DOHH2 (cell line): ENCODE measurements at regions not wholly inside any gene's neighbourhood (a gene's known extent, or its start where the extent isn't known, plus 50 kb on each side); places are given as distances from the start of the nearest gene placed in this dataset.

Experiments used
- H3F3A ChIP-seq: fragments of 200-600 bp; sonication (generic), shearing (Covaris generic); 2 replicates; pipeline ENCODE4 v1.6.0; 2016; ENCODE audit warnings: antibody characterized with exemption, mild to moderate bottlenecking; ENCODE audit not compliant: control insufficient read depth, insufficient read depth
- H3K27ac ChIP-seq: fragments of 200-600 bp; sonication (generic); 2 replicates; pipeline ENCODE4 v1.5.1; 2014; ENCODE audit warnings: low read depth, mild to moderate bottlenecking, low read length, moderate library complexity
- H3K27me3 ChIP-seq: fragments of 200-600 bp; sonication (generic); 2 replicates; pipeline ENCODE4 v1.6.1; 2014; ENCODE audit warnings: mild to moderate bottlenecking, low read length, mixed read lengths; ENCODE audit not compliant: control insufficient read depth
- H3K36me3 ChIP-seq: fragments of 200-600 bp; sonication (generic); 2 replicates; pipeline ENCODE4 v1.6.1; 2014; ENCODE audit warnings: mild to moderate bottlenecking, low read length, moderate library complexity, mixed read lengths; ENCODE audit not compliant: control insufficient read depth
- H3K4me1 ChIP-seq: fragments of 200-600 bp; sonication (generic); 2 replicates; pipeline ENCODE4 v1.6.1; 2014; ENCODE audit warnings: mild to moderate bottlenecking, low read length, mixed read lengths; ENCODE audit not compliant: control insufficient read depth
- H3K4me2 ChIP-seq: fragments of 200-600 bp; sonication (generic); 2 replicates; pipeline ENCODE4 v1.6.0; 2014; ENCODE audit warnings: mild to moderate bottlenecking, low read length, moderate library complexity
- H3K4me3 ChIP-seq: fragments of 200-600 bp; sonication (generic); 2 replicates; pipeline ENCODE4 v1.5.1; 2014; ENCODE audit warnings: mild to moderate bottlenecking, low read length, mixed read lengths
- H3K79me2 ChIP-seq: fragments of 200-600 bp; sonication (generic); 2 replicates; pipeline ENCODE4 v1.6.1; 2014; ENCODE audit warnings: mild to moderate bottlenecking, low read length, mixed read lengths; ENCODE audit not compliant: control insufficient read depth
- H3K9me2 ChIP-seq: fragments of 200-600 bp; sonication (generic); replicated peaks from 2 replicates; pipeline ENCODE4 v1.6.1; 2014; ENCODE audit warnings: mild to moderate bottlenecking, low read length, mixed read lengths; ENCODE audit not compliant: control insufficient read depth
- H3K9me3 ChIP-seq: fragments of 200-600 bp; sonication (generic); 2 replicates; pipeline ENCODE4 v1.6.1; 2014; ENCODE audit warnings: antibody characterized with exemption, low read length, mixed read lengths; ENCODE audit not compliant: control insufficient read depth, insufficient read depth
- H4K20me1 ChIP-seq: fragments of 200-600 bp; sonication (generic); 2 replicates; pipeline ENCODE4 v1.6.0; 2014; ENCODE audit warnings: low read depth, mild to moderate bottlenecking, antibody characterized with exemption, low read length, moderate library complexity; ENCODE audit not compliant: control insufficient read depth, insufficient read depth
- CTCF ChIP-seq: fragments of 200-600 bp; sonication (generic); IDR thresholded peaks from one replicate; pipeline ENCODE4 v1.5.1; 2014; ENCODE audit warnings: antibody characterized with exemption, mild to moderate bottlenecking, low read depth, low read length; ENCODE audit not compliant: poor library complexity, severe bottlenecking
- EZH2phosphoT487 ChIP-seq: fragments of 200-600 bp; sonication (generic); IDR thresholded peaks from 2 replicates; pipeline ENCODE4 v1.6.1; 2017; ENCODE audit warnings: borderline replicate concordance, mild to moderate bottlenecking, antibody characterized with exemption, low read length, moderate library complexity, mixed read lengths

GRCh38 chr4:177517862-177518261, 75.6 kb upstream of the AGA start:
- Histone ChIP-seq H3K4me2 (no peak overlapping the region), H3F3A (no peaks in the 10 kb centered on the region), H3K4me1 (no peaks in the 10 kb centered on the region), H3K36me3 (no peaks in the 10 kb centered on the region), H3K9me3 (no peaks in the 10 kb centered on the region), H3K9me2 (no peaks in the 10 kb centered on the region), H4K20me1 (no peaks in the 10 kb centered on the region), H3K4me3 (no peak overlapping the region), H3K27ac (no peak overlapping the region), H3K79me2 (no peaks in the 10 kb centered on the region), H3K27me3 (no peaks in the 10 kb centered on the region)
- TF ChIP-seq EZH2phosphoT487 (no peak), CTCF (no peak)

DNA sequence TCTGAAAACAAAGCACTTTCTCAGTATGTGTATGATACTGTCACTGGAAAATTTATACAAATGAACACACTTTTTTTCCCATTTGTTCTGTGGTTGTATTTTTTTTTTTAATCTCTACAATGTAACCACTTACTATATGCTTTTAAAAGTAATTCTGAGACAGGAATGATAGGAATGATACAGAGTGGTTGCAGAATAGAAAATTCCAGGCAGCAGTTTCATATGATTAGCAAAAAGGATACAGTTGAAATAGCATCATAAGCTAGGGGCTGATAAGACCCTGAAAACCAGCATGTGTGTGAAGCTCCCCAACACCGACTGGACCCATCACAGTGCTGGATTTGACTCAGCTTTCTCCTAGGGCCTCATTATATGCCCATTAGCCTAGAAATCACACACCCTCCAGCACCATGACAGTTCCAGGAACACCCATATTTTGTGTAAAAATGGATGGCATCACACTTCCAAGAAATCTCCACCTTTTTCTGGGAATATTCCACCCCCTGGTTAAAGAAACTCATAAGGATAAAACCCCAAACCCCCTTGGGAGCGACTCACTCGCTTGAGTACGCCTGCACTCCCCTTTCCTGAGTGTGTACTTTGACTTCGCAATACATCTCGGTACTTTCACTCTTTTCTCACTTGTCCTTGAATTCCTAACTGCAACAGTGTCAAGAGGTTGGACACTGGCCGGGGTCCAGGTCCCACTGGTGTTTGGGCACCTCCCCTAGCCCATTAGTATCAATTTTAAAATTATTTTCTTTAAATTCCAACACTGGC, 77.4 kb upstream of the AGA start:
- H3K36me3 ChIP-seq, result no peaks in the 10 kb centered on the region
- no peaks in the 10 kb centered on the region for H3K4me1 ChIP-seq
- H4K20me1 ChIP-seq, result no peaks in the 10 kb centered on the region
- H3K27ac ChIP-seq, result no peak overlapping the region
- H3K4me2 ChIP-seq, result no peak overlapping the region
- H3K27me3 ChIP-seq, result no peaks in the 10 kb centered on the region
- H3K9me2 ChIP-seq, result no peaks in the 10 kb centered on the region
- TF ChIP-seq EZH2phosphoT487, result no peak
- TF ChIP-seq CTCF, result no peak
- no peaks in the 10 kb centered on the region for H3F3A ChIP-seq
- no peaks in the 10 kb centered on the region for H3K9me3 ChIP-seq
- no peaks in the 10 kb centered on the region for H3K79me2 ChIP-seq
- no peak overlapping the region for H3K4me3 ChIP-seq

DNA sequence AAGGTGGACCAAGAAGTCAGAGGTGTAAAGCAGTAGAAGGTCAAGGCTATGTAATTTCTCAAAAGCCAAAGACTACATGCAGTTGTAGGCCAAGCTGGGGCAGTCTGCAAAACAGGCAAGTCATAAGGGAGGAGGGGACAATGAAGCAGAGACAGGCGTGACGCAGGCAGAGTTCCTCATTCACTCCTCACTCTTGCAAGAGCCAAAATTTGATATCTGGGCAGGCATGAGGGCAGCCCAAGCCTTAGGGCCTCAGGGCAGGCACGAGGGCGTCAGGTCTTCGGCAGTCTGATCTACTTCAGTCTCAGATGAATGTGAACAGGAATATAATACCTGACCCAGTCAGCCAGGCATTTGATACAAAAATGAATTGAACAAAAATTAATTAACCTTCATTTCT, 86.4 kb upstream of the AGA start:
- TF ChIP-seq CTCF (no peak), EZH2phosphoT487 (no peak)
- Histone ChIP-seq H3K4me3 (no peak overlapping the region), H3K9me2 (no peaks in the 10 kb centered on the region), H3K27me3 (no peaks in the 10 kb centered on the region), H4K20me1 (no peaks in the 10 kb centered on the region), H3F3A (no peaks in the 10 kb centered on the region), H3K27ac (no peak overlapping the region), H3K79me2 (no peaks in the 10 kb centered on the region), H3K4me1 (no peaks in the 10 kb centered on the region), H3K9me3 (no peaks in the 10 kb centered on the region), H3K4me2 (no peak overlapping the region), H3K36me3 (no peaks in the 10 kb centered on the region)
